Fibroblast of lung (primary cell): ENCODE measurements at regions not wholly inside any gene's neighbourhood (a gene's known extent, or its start where the extent isn't known, plus 50 kb on each side); places are given as distances from the start of the nearest gene placed in this dataset.

Source experiments
- EZH2 ChIP-seq: IDR thresholded peaks from 2 replicates; pipeline ENCODE4 v1.5.1; 2012; ENCODE audit warnings: low read length, control low read depth, mild to moderate bottlenecking; ENCODE audit errors: missing control alignments
- TF ChIP-seq, protein P1 (sequence below), 2 donors: IDR thresholded peaks in 1 of 2; conservative IDR thresholded peaks in 1 of 2; 1 replicate in 1 of 2; 2 replicates in 1 of 2; pipeline ENCODE4 v1.5.1; 2011 to 2012; ENCODE audit warnings: low read length in 2 of 2, control low read depth in 1 of 2, inconsistent platforms in 1 of 2, low read depth in 1 of 2, mild to moderate bottlenecking in 1 of 2

GRCh38 chr5:165913059-165913458 lies 2378.4 kb upstream of the WWC1 start:
- TF ChIP-seq, protein P1, sequence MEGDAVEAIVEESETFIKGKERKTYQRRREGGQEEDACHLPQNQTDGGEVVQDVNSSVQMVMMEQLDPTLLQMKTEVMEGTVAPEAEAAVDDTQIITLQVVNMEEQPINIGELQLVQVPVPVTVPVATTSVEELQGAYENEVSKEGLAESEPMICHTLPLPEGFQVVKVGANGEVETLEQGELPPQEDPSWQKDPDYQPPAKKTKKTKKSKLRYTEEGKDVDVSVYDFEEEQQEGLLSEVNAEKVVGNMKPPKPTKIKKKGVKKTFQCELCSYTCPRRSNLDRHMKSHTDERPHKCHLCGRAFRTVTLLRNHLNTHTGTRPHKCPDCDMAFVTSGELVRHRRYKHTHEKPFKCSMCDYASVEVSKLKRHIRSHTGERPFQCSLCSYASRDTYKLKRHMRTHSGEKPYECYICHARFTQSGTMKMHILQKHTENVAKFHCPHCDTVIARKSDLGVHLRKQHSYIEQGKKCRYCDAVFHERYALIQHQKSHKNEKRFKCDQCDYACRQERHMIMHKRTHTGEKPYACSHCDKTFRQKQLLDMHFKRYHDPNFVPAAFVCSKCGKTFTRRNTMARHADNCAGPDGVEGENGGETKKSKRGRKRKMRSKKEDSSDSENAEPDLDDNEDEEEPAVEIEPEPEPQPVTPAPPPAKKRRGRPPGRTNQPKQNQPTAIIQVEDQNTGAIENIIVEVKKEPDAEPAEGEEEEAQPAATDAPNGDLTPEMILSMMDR (conservative IDR thresholded peaks at IDR 0.05 in 1 of 2, IDR thresholded peaks at IDR 0.05 in 1 of 2; ENCODE audit: low read depth in 1 of 2, low read length in 2 of 2): no peak
- no peak for TF ChIP-seq EZH2
